NCI-H1417 (cell line): ENCODE measurements at regions not wholly inside any gene's neighbourhood (a gene's known extent, or its start where the extent isn't known, plus 50 kb on each side); places are given as distances from the start of the nearest gene placed in this dataset.
A peak's percentile ranks its signal among the peaks of the same experiment; 100 is the strongest.

ENCODE experiments used
- DNase-seq, 3 experiments: peaks; one replicate each; lab custom pipeline; 2025; lab: John Stamatoyannopoulos, UW

- no peak for DNase-seq
These were observed 305.1 kb downstream of the NPHP4 start for GRCh38 chr1:5686925-5687706.

GRCh38 chr1:5686195-5686594 lies 306.0 kb downstream of the NPHP4 start:
- DNase-seq = no peak

DNA sequence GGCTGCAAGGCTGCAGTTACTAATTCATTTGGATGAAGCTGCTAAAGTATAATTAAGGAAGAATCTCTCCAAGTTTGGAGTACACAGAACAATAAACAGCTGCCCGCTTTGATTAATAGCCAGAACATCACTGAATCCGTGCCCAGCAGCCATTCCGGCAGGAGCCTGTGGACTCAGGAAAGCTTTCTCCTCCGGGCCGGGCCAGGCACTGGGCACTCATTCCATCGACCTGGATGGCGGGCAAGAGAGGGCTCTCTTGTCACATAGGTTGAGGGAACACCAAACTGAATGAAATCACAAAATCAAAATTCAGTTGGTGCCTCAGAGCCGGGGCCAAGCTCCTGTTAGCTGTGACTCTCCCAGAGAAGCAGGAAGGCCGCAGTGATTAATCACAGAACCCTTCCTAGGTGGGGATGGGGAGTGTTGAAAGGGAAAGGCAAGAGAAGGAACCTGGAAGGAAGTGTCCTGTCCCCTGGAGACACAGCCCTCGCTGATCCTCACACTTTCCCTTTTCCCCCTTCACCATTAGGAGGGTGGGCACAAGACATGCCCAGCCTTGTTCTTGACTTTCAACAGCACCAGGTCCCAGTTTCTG lies 306.7 kb downstream of the NPHP4 start:
- no peak for DNase-seq

- no peak for DNase-seq
These were observed 307.4 kb downstream of the NPHP4 start for GRCh38 chr1:5684791-5685190.

GRCh38 chr1:5683446-5683845 lies 308.8 kb downstream of the NPHP4 start:
- DNase-seq = no peak

- no peak for DNase-seq
These were observed 309.5 kb downstream of the NPHP4 start for GRCh38 chr1:5682626-5683225.

DNA sequence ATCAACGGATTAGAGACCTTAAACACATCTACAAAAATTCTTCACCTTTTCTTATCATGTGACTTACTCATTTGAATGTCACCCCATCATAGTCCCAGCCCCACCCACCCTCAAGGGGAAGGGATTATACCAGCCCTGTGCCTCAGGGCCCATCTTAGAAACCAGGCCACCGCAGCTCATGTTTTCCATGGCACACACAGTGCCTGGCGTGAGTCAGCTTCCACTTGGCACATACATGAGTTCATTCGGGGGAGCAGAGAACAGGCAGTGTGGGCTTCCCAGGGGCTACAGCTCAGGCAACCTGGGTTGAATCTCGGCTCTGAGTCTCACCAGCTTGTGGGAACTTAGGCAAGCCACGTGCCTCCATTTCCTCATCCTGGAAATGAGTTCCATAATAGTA lies 310.6 kb downstream of the NPHP4 start:
- DNase-seq = no peak

DNA sequence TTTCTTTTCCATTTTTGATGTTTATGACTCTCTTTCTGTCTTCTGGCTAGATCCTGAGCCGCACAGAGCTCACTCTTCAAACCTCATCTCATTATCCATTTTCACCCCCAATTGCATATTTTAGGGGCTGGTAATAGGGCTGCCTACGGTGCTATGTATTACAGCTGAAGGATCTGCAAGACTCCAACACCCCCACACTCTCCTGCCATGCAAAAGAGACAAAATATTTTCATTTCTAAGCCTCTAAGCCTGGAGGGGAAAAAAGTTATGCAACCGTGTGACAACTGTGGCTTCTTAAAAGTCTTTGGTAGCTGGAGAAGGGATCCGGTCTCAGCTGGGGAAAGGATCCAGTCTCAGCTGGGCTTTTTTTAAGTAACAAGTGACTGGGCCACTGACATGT lies 311.6 kb downstream of the NPHP4 start:
- DNase-seq = no peak

DNA sequence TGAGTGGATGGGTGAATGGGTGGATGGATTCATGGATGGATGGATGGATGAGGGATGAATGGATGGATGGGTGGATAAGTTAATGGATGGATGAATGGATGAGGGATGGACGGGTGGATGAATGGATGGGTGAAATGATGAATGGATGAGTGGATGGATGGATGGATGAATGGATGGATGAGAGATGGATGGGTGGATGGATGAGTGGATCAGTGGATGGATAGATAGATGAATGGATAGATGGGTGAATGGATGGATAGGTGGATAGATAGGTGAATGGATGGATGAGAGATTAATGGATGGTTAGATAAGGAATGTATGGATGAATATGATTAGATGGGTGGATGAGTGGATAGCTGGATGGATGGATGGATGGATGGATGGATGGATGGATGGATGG lies 313.5 kb downstream of the NPHP4 start:
- DNase-seq = no peak

DNA sequence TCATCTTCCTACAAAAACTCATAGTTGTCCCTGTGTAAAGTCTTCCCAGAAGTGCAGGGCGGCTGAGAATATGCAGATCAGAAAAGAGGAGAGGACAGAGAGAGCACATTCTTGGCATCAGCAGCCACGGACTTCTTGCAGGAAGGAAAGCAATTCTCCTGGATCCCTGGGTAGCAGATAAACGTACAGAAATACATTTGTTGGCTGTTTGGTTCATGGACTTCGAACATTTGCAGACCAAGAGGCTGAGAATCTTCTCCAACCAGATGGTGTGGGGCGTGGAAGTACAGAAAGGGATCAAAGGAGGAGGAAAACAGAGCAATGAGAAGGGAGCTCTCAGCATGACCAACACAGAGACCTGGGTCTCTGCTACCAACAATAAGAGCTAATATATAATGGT lies 319.9 kb downstream of the NPHP4 start:
- peak in 1 of 3 experiments; percentile 10 for DNase-seq

DNA sequence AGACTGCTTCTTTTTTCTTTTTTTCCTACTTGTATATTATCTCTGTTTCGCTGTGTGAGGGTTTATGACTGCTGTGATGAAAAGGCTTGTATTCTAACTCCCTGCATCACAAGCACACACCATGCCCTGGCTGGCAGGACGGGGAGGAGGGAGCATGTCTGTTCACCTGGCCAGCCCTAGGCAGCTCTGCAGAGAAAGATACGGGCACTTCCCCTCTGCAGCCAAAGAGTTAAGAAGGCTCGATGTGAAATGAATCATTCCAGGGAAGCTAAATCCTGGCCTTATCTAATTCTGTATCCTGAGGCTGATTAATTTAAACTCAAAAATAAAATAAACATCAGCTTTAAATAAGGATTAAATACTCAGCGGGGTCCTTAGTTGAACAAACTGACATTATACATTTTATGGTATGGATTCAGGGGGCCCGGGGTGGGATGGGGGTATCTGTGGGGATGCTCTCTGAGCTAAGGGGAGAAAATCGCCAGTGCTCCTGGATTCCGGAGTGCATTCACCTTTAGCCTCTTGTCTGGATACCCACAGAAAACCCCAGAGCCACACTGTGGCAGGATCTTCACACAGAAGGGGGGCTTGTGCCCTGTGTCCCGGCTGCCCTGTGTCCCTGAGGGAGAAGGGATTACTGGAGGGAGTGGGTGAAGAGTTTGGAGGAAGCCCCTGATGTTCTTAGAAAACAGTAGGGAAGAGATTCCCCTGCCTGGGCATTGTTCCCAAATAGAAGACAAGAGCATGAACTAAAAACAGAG lies 321.5 kb downstream of the NPHP4 start:
- DNase-seq = no peak

GRCh38 chr1:5667513-5668325 lies 324.5 kb downstream of the NPHP4 start:
- DNase-seq = peak in 2 of 3 experiments; percentile 10 to 33

- DNase-seq = no peak
These were observed 327.0 kb downstream of the NPHP4 start for GRCh38 chr1:5664906-5665875.

DNA sequence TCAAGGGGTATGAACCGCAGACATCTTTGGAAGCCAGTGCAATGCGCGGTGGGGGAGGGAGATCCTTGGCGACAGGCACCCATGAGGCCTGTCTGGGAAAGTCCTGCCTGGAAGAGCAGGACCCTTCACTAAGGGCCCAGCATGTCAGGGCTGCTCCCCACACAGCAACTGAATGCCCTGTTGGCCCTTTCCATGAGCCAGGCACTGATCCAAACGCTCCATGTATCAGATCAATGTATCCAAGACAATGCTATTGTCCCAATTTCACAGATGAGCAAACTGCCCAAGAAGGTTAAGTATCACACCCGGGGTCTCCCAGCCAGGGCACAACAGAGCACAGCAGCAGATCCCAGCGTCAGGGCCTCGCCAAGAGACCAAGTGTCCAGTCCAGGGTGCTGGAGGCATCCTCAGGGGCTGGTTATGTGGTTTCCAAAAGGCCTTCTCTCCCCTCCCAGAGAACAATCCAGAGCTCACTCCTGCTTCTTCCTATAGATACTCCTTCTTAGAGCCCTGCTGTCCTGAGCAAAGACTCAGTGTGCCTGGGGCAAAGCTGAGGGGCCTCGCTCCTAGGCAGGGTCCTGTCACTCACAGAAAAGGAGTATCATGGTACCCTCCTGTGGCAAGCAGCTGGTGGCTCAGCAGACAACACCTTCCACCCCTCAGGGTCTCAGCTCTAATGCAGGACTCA lies 328.0 kb downstream of the NPHP4 start:
- no peak for DNase-seq

DNA sequence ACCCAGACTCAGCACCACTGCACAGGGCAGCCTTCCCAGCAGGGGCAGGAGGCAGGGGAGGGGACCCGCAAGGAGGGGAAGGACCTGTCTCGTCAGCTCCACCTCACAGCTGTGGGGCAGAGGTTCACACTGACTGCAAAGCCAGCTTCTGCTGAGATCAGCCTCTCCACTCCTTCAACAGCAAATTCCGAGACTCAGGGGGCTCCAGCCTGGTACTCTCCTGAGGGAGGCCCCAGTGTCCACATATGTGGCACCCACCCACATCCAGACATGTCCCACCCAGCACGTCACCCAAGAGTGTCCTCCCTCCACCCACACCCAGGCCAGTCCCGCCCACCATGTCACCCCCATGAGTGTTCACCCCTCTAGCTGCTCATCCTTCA lies 329.5 kb downstream of the NPHP4 start:
- no peak for DNase-seq

GRCh38 chr1:5662086-5662743 lies 330.0 kb downstream of the NPHP4 start:
- DNase-seq = no peak

DNA sequence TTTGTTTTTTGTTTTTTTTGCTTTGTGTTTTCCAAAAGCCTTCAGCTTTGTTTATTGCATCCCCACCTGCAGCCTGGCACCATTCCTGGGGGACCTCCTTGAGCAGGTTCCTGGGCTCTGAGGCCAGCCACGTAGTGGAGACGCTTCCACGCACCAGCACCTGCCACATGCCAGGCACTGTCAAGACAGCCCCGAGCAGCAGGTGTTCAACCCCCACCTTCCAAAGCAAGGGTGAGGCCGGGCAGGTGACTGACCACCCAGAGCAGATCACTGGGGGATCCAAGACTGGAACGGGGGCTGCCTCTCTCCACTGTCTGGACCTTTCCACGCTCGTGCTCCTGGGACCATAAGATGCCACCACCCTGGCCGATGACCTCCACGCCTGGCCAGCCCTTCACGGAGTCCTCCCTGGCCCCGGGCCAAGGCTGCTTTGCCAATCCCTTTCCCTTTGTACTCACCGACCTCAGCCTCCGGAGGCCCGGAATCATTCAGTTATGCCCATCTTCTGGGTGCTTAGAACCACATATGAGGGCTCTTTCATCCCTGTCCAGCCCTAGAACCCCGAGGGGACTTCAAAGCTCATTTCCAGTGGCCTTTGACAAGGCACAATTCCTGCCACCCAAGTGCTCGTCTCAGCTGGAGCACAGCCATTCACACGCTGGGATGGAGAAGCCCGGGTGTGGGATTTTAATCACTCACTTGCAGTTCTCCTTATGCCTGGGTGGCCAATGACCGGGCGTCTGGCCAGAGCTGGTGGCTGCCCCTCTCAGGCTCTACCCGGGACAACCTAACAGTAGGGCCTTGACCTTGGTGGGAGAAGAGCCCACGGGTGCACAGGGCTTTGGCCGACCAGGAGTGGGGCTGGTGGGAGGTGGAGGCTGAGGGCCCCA lies 330.8 kb downstream of the NPHP4 start:
- no peak for DNase-seq

- peak in 1 of 3 experiments; percentile 24 for DNase-seq
These were observed 331.9 kb downstream of the NPHP4 start for GRCh38 chr1:5660141-5660935.
